IPS-NIHi7 (cell line): ENCODE measurements at regions not wholly inside any gene's neighbourhood (a gene's known extent, or its start where the extent isn't known, plus 50 kb on each side); places are given as distances from the start of the nearest gene placed in this dataset.

Experiments
- DNase-seq: peaks from one replicate; pipeline ENCODE4 v3.0.0; 2012; ENCODE audit warnings: mixed read lengths; ENCODE audit errors: extremely low spot score

GRCh38 chr20:57807401-57808263 lies 97.8 kb upstream of the PMEPA1 start:
- no peak for DNase-seq

DNA sequence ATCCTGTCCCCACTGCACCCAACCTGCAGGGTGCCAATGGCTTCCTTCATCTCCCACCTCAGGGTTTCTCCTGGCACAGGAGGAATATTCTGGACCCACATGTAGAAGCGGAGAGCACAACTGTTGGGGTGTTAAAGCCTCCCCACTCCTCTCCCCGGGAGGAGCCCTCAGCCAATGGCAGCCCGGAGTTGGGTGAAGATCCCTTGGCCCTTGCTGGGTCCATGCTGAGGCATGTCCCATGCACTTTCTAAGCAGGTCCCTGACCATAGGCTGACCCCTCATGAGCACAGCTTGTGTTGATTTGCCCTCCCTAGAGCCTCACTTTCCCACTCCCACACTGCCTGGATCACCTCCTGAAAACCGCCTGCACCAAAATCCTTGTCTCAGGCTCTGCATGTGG lies 97.2 kb upstream of the PMEPA1 start:
- DNase-seq: no peak

GRCh38 chr20:57806476-57806875 lies 96.7 kb upstream of the PMEPA1 start:
- DNase-seq: no peak

DNA sequence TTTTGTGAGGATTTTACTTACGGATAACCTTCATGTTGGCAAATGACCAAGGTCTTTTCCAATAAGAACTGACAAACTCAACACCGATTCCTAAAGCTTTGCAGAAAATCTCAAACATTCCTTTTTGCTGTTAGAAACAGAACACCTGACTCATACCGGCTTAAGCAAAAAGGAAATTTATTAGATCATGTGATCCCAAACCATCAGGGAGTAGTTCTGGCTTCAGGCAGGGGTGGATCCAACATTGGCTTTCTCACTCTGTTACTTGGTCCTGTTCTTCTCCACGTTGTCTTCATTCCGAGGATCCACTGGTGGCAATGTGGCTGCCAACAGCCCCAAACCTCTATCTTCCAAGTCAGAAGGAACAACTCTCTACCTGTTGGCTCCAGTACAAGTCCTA lies 95.9 kb upstream of the PMEPA1 start:
- DNase-seq: no peak

DNA sequence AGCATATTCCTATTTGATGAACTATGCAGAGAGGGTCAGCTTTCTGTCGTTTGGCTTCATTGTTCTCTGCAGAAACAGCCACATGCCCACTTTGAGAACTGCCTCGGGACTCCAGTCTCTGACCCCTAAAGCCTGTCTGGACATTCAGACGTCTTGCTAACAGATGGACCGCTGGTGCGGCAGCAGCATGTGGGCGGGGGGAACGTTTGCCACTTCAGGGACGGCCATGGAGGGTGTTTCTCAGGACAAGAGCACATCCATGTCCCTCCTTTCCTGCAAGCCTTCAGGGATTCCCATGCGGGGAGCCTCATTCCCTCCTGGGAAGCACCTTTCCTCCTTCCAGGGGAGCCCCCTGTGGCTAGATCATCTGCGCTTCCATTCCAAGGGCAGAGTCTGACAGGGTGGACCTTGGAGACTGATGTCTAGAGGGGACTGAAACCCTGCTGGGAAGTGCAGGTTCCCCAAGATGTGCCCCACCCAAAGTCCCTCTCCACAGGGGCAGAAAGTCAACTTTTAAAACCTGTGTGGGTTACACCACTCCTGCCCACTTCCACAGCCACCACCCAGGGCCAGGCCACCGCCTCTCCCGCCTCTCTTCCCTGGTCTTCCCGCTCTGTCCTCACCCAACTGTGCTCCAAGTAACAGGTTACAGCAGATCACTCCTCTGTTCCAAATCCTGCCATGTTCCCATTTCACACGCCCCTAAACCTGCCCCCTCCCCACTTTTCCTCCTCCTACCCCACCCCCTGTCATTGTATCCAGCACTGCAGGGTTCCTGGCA lies 94.8 kb upstream of the PMEPA1 start:
- no peak for DNase-seq

GRCh38 chr20:57803508-57804005 lies 93.7 kb upstream of the PMEPA1 start:
- no peak for DNase-seq

- DNase-seq: no peak
Measured at GRCh38 chr20:57802765-57803507, 93.1 kb upstream of the PMEPA1 start.

GRCh38 chr20:57801581-57801980 lies 91.8 kb upstream of the PMEPA1 start:
- DNase-seq: no peak

GRCh38 chr20:57800791-57801430 lies 91.1 kb upstream of the PMEPA1 start:
- no peak for DNase-seq

- no peak for DNase-seq
Measured at GRCh38 chr20:57797401-57797800, 87.6 kb upstream of the PMEPA1 start.

DNA sequence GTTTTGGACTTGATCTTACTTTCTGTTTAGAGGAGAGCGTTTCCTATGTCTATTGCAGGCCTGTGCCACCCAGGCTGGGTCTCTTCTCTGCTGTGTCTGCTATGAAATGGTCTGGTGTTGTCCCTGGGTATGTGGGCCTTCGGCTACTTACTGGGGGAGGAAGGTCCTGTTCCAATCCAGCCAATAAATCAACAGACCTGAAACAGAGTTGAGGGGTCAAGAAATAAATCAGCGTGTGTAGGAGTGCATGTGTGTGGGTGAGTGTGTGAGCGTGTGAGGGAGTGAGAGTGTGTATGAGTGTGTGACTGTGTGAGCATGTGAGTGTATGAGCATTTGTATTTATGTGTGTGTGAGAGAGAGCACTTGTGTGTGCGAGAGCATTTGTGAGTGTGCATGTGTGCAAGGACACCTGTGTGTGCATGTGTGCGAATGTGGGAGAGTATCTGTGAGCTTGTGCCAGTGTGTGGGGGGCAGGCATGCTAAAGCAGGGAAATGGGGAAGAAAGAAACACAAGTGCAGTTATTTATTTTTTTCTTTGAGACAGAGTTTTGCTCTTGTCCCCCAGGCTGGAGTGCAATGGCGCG lies 86.3 kb upstream of the PMEPA1 start:
- DNase-seq: no peak

DNA sequence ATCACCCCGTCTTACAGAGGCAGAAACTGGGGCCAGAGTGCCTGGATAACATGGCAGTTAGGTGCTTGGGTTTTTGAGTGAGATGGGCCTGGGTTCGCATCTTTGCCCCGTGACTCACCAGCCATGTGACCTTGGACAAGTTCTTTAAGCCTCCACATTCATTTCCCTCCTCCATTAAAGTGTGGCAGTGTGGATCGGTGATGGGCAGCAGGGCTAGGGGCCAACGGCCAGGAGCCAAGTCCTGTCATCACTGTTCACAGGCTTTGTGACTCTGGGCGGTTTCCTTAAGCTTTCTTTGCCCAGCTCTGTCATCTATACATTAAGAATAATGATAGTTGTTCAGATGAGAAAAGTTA lies 85.5 kb upstream of the PMEPA1 start:
- no peak for DNase-seq

GRCh38 chr20:57794600-57795341 lies 85.0 kb upstream of the PMEPA1 start:
- no peak for DNase-seq

GRCh38 chr20:57794036-57794435 lies 84.2 kb upstream of the PMEPA1 start:
- DNase-seq: no peak

GRCh38 chr20:57793421-57793820 lies 83.6 kb upstream of the PMEPA1 start:
- DNase-seq: no peak

- no peak for DNase-seq
Measured at GRCh38 chr20:57792386-57793080, 82.7 kb upstream of the PMEPA1 start.

DNA sequence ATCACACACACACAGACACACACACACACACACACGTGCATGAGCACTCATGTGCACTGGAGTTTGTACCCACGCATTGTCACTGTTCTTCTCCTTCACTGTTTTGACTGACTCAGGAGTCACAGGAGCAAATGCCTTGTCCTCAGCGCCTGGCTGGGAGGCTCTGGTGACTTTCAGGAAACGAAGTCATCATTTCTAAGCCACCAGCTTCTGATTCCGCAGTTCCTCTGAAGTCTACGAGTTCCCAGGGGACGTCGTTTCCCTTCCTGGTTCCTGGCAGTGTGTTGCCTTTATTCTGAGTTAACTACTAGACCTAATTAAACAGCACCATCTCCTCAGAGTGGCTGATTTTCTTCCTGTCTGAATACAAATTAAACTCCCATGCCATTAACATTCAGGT lies 82.2 kb upstream of the PMEPA1 start:
- no peak for DNase-seq

- DNase-seq: no peak
Measured at GRCh38 chr20:57791178-57791962, 81.6 kb upstream of the PMEPA1 start.

DNA sequence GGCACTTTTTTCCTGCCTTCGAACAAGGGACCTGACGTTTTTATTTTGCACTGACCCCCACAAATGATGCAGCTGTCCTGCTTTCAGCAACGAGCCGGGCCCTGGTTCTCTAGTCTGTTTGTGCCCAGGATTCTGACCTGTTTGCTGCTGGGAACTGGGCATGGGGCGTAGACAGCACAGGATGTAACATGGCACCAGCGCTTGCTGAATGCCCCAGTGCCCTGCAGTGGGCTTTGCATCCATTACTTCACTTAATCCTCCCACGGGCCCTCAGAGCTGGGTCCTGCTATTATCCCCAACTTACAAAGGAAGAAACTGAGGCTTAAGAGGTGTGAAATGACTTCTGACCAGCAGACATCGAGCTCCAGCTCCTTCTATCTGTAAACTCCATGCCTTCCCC lies 80.4 kb upstream of the PMEPA1 start:
- no peak for DNase-seq
